HCT116 (cell line): ENCODE measurements at regions not wholly inside any gene's neighbourhood (a gene's known extent, or its start where the extent isn't known, plus 50 kb on each side); places are given as distances from the start of the nearest gene placed in this dataset.

Experiments used
- ATAC-seq: fragments of 200-7000 bp; cut with Tn5 transposase; 2 replicates; pipeline ENCODE4 v1.9.1; 2020; ENCODE audit warnings: mild to moderate bottlenecking, moderate library complexity
- BruUV-seq: library from RNA; stranded (reverse); fragments of 400-500 nt; replicated peaks from 2 replicates; lab custom pipeline; 2021; lab: Mats Ljungman, UMichigan
- CTCF ChIA-PET: fragments of 300-600 bp; sonication (Branson Sonifier 250); formaldehyde crosslinking; loops from one replicate; lab custom pipeline; 2021; ENCODE audit warnings: antibody characterized with exemption; lab: Charles Lee
- POLR2A ChIA-PET: fragments of 300-600, 350-600 bp; sonication (Branson Sonifier 250); formaldehyde crosslinking; loops from one replicate; lab custom pipeline; 2021; ENCODE audit warnings: antibody characterized with exemption; lab: Charles Lee
- RAD21 ChIA-PET, 2 experiments: fragments of 300-600 bp; sonication (Branson Sonifier 250); formaldehyde crosslinking; loops; one replicate each; lab custom pipeline; 2023; ENCODE audit warnings: low total read pairs in 2 of 2; ENCODE audit not compliant: uncharacterized antibody in 2 of 2, unreplicated experiment in 2 of 2, low non-redundant PET in 1 of 2; lab: Charles Lee
- DNase-seq: peaks from one replicate; pipeline ENCODE4 v3.0.0-alpha.2; 2010; ENCODE audit warnings: low read depth, low spot score
- H2AFZ ChIP-seq: fragments of 200-600 bp; shearing (Covaris generic), sonication (generic); 2 replicates; pipeline ENCODE4 v1.6.1; 2017; ENCODE audit warnings: low read depth, mixed run types, mixed read lengths, antibody characterized with exemption, low read length; ENCODE audit not compliant: poor library complexity, severe bottlenecking
- H3K27ac ChIP-seq: 2 replicates; pipeline ENCODE4 v1.5.1; 2012; ENCODE audit warnings: low read depth, low read length
- H3K27me3 ChIP-seq: fragments of 200-600 bp; sonication (generic); 2 replicates; pipeline ENCODE4 v1.6.1; 2016; ENCODE audit warnings: mixed run types, low read length, mixed read lengths; ENCODE audit not compliant: insufficient read depth
- H3K36me3 ChIP-seq, 2 experiments: fragments of 200-500 bp in 1 of 2; fragments of 200-600 bp in 1 of 2; sonication (Bioruptor generic) in 1 of 2; sonication (generic) in 1 of 2; 2 replicates each; pipeline versions ENCODE4 v1.5.1 to v1.6.1; 2014 to 2016; ENCODE audit warnings: low read length in 2 of 2, inconsistent platforms in 1 of 2, mixed read lengths in 1 of 2, mixed run types in 1 of 2; ENCODE audit not compliant: insufficient read depth in 2 of 2, control insufficient read depth in 1 of 2
- H3K4me1 ChIP-seq, 2 experiments: fragments of 200-600 bp in 1 of 2; sonication (generic) in 1 of 2; 2 replicates each; pipeline versions ENCODE4 v1.5.1 to v1.6.1; 2012 to 2017; ENCODE audit warnings: low read length in 2 of 2, inconsistent platforms in 1 of 2, mild to moderate bottlenecking in 1 of 2, mixed read lengths in 1 of 2, mixed run types in 1 of 2, moderate library complexity in 1 of 2; ENCODE audit not compliant: insufficient read depth in 2 of 2, control insufficient read depth in 1 of 2
- H3K4me2 ChIP-seq: fragments of 200-600 bp; sonication (generic); 2 replicates; pipeline ENCODE4 v1.6.1; 2017; ENCODE audit warnings: mixed run types, low read length, mixed read lengths
- H3K4me3 ChIP-seq, 2 experiments: fragments of 200-600 bp in 1 of 2; sonication (generic) in 1 of 2; replicated peaks in 1 of 2; 2 replicates each; pipeline ENCODE4 v1.5.1; 2011 to 2016; ENCODE audit warnings: low read length in 2 of 2, control low read depth in 1 of 2, low read depth in 1 of 2, mild to moderate bottlenecking in 1 of 2, mixed read lengths in 1 of 2, mixed run types in 1 of 2
- H3K79me2 ChIP-seq: fragments of 200-600 bp; sonication (generic); 2 replicates; pipeline ENCODE4 v1.6.1; 2017; ENCODE audit warnings: mild to moderate bottlenecking, mixed run types, low read length, moderate library complexity, mixed read lengths; ENCODE audit not compliant: insufficient read depth
- H3K9ac ChIP-seq: fragments of 200-600 bp; sonication (generic); 2 replicates; pipeline ENCODE4 v1.6.1; 2016; ENCODE audit warnings: low read length, mixed read lengths
- H3K9me2 ChIP-seq: fragments of 200-600 bp; sonication (generic), shearing (Covaris generic); 2 replicates; pipeline ENCODE4 v1.6.1; 2017; ENCODE audit warnings: mixed run types, mild to moderate bottlenecking, moderate library complexity; ENCODE audit not compliant: insufficient read depth
- H3K9me3 ChIP-seq, 2 experiments: fragments of 200-500 bp in 1 of 2; fragments of 200-600 bp in 1 of 2; sonication (Bioruptor generic) in 1 of 2; sonication (generic) in 1 of 2; 2 replicates each; pipeline ENCODE4 v1.6.1; 2014 to 2017; ENCODE audit warnings: low read length in 2 of 2, mixed read lengths in 2 of 2, inconsistent platforms in 1 of 2, low read depth in 1 of 2, mild to moderate bottlenecking in 1 of 2, mixed run types in 1 of 2, moderate library complexity in 1 of 2; ENCODE audit not compliant: control insufficient read depth in 1 of 2, insufficient read depth in 1 of 2
- H4K20me1 ChIP-seq: fragments of 200-600 bp; sonication (generic), shearing (Covaris generic); 2 replicates; pipeline ENCODE4 v1.6.1; 2017; ENCODE audit warnings: mixed run types, mild to moderate bottlenecking, moderate library complexity; ENCODE audit not compliant: insufficient read depth
- ATF3 ChIP-seq: IDR thresholded peaks from 2 replicates; pipeline ENCODE4 v1.6.1; 2012
- CBX3 ChIP-seq: IDR thresholded peaks from 2 replicates; pipeline ENCODE4 v1.6.1; 2012; ENCODE audit warnings: low read depth
- CEBPB ChIP-seq: IDR thresholded peaks from 2 replicates; pipeline ENCODE4 v1.6.1; 2012; ENCODE audit warnings: low read depth
- EGR1 ChIP-seq: IDR thresholded peaks from 2 replicates; pipeline ENCODE4 v1.6.1; 2012; ENCODE audit warnings: low read depth
- EZH2phosphoT487 ChIP-seq: fragments of 200-600 bp; IDR thresholded peaks from 2 replicates; pipeline ENCODE4 v1.6.1; 2018; ENCODE audit warnings: antibody characterized with exemption, borderline replicate concordance
- FOSL1 ChIP-seq: IDR thresholded peaks from 2 replicates; pipeline ENCODE4 v1.6.1; 2012; ENCODE audit warnings: low read depth
- JUND ChIP-seq: IDR thresholded peaks from 2 replicates; pipeline ENCODE4 v1.6.1; 2012
- MAX ChIP-seq: IDR thresholded peaks from 2 replicates; pipeline ENCODE4 v1.6.1; 2012
- POLR2A ChIP-seq: IDR thresholded peaks from 2 replicates; pipeline ENCODE4 v1.7.0; 2011; ENCODE audit warnings: borderline replicate concordance; ENCODE audit not compliant: insufficient read depth, insufficient read length; ENCODE audit errors: extremely low read depth
- POLR2AphosphoS5 ChIP-seq: IDR thresholded peaks from 2 replicates; pipeline ENCODE4 v1.6.1; 2011; ENCODE audit warnings: mild to moderate bottlenecking, low read depth, low read length, moderate library complexity
- RAD21 ChIP-seq: IDR thresholded peaks from 2 replicates; pipeline ENCODE4 v1.6.1; 2012; ENCODE audit warnings: low read depth, mild to moderate bottlenecking
- SIN3A ChIP-seq: IDR thresholded peaks from 2 replicates; pipeline ENCODE4 v1.6.1; 2012; ENCODE audit warnings: low read depth
- SP1 ChIP-seq: IDR thresholded peaks from 2 replicates; pipeline ENCODE4 v1.6.1; 2012; ENCODE audit warnings: low read depth
- SRF ChIP-seq: IDR thresholded peaks from 2 replicates; pipeline ENCODE4 v1.6.1; 2012; ENCODE audit warnings: low read depth
- YY1 ChIP-seq: IDR thresholded peaks from 2 replicates; pipeline ENCODE4 v1.6.1; 2011; ENCODE audit warnings: low read length, low read depth, moderate library complexity, mild to moderate bottlenecking; ENCODE audit not compliant: insufficient replicate concordance; ENCODE audit errors: extremely low read depth
- ZFX ChIP-seq: fragments of 450-650 bp; IDR thresholded peaks from 2 replicates; pipeline ENCODE4 v1.6.1; 2017
- intact Hi-C: fragments of 100-400 bp; cut with micrococcal nuclease; formaldehyde crosslinking; loops from 2 replicates; pipeline ENCODE4 v1.10.0; 2022
- TF ChIP-seq, protein P1 (sequence below), 3 experiments: fragments of 200-600 bp in 1 of 3; sonication (generic) in 1 of 3; IDR thresholded peaks in 2 of 3; conservative IDR thresholded peaks in 1 of 3; 2 replicates each; pipeline ENCODE4 v1.5.1; 2012 to 2017; ENCODE audit warnings: low read depth in 2 of 3, low read length in 2 of 3, antibody characterized with exemption in 1 of 3, borderline replicate concordance in 1 of 3, control low read depth in 1 of 3, mild to moderate bottlenecking in 1 of 3, mixed read lengths in 1 of 3, mixed run types in 1 of 3, moderate library complexity in 1 of 3; ENCODE audit not compliant: insufficient read depth in 1 of 3

DNA sequence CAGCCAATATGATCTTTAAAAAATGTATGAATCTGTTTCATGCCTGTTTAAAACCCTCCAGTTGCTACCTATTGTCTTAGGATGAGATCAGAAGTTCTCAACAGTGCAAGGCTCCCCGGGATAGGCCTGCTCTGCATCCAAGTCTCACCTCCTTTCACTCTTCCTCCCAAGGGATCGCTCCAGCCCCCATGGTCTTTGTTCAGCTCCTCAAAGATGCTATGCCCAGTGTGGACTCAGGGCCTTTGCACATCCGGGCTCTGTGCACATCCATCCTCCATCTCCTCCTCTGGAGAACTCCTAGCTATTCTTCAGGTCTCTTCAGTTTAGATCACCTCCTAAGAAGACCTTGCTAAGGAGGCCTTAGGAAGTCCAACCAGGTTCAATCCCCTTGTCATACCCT, 82.7 kb upstream of the LEP start:
- intact Hi-C loops: no loop called here
- Histone ChIP-seq H3K79me2 (no peaks in the 10 kb centered on the region), H3K36me3 (no peaks in the 10 kb centered on the region), H3K4me3 (no peak overlapping the region), H3K9me2 (no peaks in the 10 kb centered on the region; the same call in 1 of the 2 replicates), H3K4me2 (no peak overlapping the region), H3K9me3 (no peaks in the 10 kb centered on the region), H3K4me1 (peaks cover under 1 to 3% of the 10 kb centered on the region in 2 experiments; a peak in 3 of 4 replicates), H2AFZ (no peak overlapping the region), H3K27me3 (no peaks in the 10 kb centered on the region), H3K27ac (no peak overlapping the region), H3K9ac (no peak overlapping the region)
- BruUV-seq: no TSS peak
- POLR2A ChIA-PET: no interaction called here
- ATAC-seq (no peak), DNase-seq (no peak)
- TF ChIP-seq ATF3 (no peak), RAD21 (no peak), YY1 (no peak), POLR2A (no peak), JUND (no peak), EGR1 (no peak), POLR2AphosphoS5 (no peak), EZH2phosphoT487 (no peak), SRF (no peak), CEBPB (no peak), CBX3 (no peak), SIN3A (no peak), SP1 (no peak)
- TF ChIP-seq, all 23 proteins: peak for 0
- no peaks in the 10 kb centered on the region for H4K20me1 ChIP-seq
- RAD21 ChIA-PET: no interaction called here
- CTCF ChIA-PET: no interaction called here

DNA sequence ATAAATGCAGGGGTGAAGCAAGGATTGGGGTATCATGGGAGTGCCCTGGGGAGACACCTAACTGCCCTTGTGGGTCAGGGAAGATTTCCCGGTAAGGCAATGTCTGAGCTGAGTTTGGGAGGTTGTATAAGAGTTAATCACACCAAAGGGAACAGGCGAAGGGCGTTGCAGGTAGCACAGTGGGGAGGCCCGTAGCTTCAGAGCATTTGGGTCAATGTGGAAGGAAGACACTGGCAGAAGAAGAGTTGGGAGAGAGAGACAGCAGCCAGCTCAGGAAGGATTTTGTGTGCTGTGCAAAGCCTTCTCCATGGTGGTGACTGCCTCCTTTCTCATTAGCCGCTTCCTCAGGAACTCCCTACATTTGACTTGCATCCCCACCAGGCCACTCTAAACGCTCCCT, 80.8 kb upstream of the LEP start:
- H3K4me2 ChIP-seq: no peak overlapping the region
- ChIA-PET RAD21 (no interaction called here), CTCF (no interaction called here), POLR2A (no interaction called here)
- no peak for ATAC-seq
- no peak overlapping the region for H2AFZ ChIP-seq
- H3K36me3 ChIP-seq: no peaks in the 10 kb centered on the region
- H4K20me1 ChIP-seq: no peaks in the 10 kb centered on the region
- TF ChIP-seq MAX (no peak), POLR2AphosphoS5 (no peak), FOSL1 (no peak), SP1 (no peak), ZFX (no peak)
- TF ChIP-seq, protein P1, sequence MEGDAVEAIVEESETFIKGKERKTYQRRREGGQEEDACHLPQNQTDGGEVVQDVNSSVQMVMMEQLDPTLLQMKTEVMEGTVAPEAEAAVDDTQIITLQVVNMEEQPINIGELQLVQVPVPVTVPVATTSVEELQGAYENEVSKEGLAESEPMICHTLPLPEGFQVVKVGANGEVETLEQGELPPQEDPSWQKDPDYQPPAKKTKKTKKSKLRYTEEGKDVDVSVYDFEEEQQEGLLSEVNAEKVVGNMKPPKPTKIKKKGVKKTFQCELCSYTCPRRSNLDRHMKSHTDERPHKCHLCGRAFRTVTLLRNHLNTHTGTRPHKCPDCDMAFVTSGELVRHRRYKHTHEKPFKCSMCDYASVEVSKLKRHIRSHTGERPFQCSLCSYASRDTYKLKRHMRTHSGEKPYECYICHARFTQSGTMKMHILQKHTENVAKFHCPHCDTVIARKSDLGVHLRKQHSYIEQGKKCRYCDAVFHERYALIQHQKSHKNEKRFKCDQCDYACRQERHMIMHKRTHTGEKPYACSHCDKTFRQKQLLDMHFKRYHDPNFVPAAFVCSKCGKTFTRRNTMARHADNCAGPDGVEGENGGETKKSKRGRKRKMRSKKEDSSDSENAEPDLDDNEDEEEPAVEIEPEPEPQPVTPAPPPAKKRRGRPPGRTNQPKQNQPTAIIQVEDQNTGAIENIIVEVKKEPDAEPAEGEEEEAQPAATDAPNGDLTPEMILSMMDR (IDR thresholded peaks at IDR 0.05 in 2 of 3, conservative IDR thresholded peaks at IDR 0.05 in 1 of 3; ENCODE audit: borderline replicate concordance in 1 of 3, insufficient read depth in 1 of 3, low read depth in 2 of 3, low read length in 2 of 3): no peak
- H3K9me3 ChIP-seq: no peaks in the 10 kb centered on the region
- no peaks in the 10 kb centered on the region; the same call in 1 of the 2 replicates for H3K9me2 ChIP-seq
- H3K27ac ChIP-seq: no peak overlapping the region
- no TSS peak for BruUV-seq
- H3K79me2 ChIP-seq: no peaks in the 10 kb centered on the region
- DNase-seq: no peak
- peaks cover 16 to 22% of the 10 kb centered on the region in 2 experiments for H3K4me1 ChIP-seq
- no peak overlapping the region for H3K9ac ChIP-seq
- intact Hi-C loops: no loop called here
- no peak overlapping the region for H3K4me3 ChIP-seq
- no peaks in the 10 kb centered on the region for H3K27me3 ChIP-seq
